GM21723 (cell line): ENCODE measurements at regions not wholly inside any gene's neighbourhood (a gene's known extent, or its start where the extent isn't known, plus 50 kb on each side); places are given as distances from the start of the nearest gene placed in this dataset.

ENCODE experiments used
- ATAC-seq: cut with Tn5 transposase; IDR thresholded peaks from one replicate; pipeline ENCODE4 v1.9.1; 2021; ENCODE audit warnings: mild to moderate bottlenecking, moderate library complexity; ENCODE audit not compliant: unreplicated experiment

GRCh38 chr7:95668504-95669018 lies 72.2 kb upstream of the PDK4 start:
- ATAC-seq = no peak

- no peak for ATAC-seq
Observed at GRCh38 chr7:95662987-95663386, 66.7 kb upstream of the PDK4 start.

- ATAC-seq = no peak
Observed at GRCh38 chr7:95660023-95660434, 63.7 kb upstream of the PDK4 start.

- no peak for ATAC-seq
Observed at GRCh38 chr7:95658676-95659075, 62.4 kb upstream of the PDK4 start.

GRCh38 chr7:95649546-95649945 lies 53.2 kb upstream of the PDK4 start:
- ATAC-seq = no peak

- ATAC-seq = no peak
Observed at GRCh38 chr7:95646350-95646749, 50.0 kb upstream of the PDK4 start.
